GM12878 (cell line): ENCODE measurements at regions not wholly inside any gene's neighbourhood (a gene's known extent, or its start where the extent isn't known, plus 50 kb on each side); places are given as distances from the start of the nearest gene placed in this dataset.

Experiments used
- ATAC-seq: fragments of 200-7000 bp; cut with Tn5 transposase; 3 replicates; pipeline ENCODE4 v1.9.1; 2020; ENCODE audit warnings: mild to moderate bottlenecking, moderate library complexity
- BruUV-seq: library from RNA; stranded (reverse); fragments of 400-500 nt; replicated peaks from 2 replicates; lab custom pipeline; 2021; lab: Mats Ljungman, UMichigan
- CTCF ChIA-PET: fragments of 300-600 bp; sonication (Branson Sonifier 250); formaldehyde crosslinking; extraction: SDS; loops from one replicate; lab custom pipeline; 2021; ENCODE audit warnings: inconsistent platforms; lab: Yijun Ruan, JAX
- POLR2A ChIA-PET: fragments of 350-600 bp; formaldehyde crosslinking; extraction: SDS; loops from one replicate; lab custom pipeline; 2021; ENCODE audit warnings: inconsistent platforms; lab: Charles Lee
- RAD21 ChIA-PET: fragments of 300-600 bp; sonication (Branson Sonifier 250); formaldehyde crosslinking; loops from one replicate; lab custom pipeline; 2023; ENCODE audit warnings: antibody characterized with exemption; ENCODE audit not compliant: unreplicated experiment; lab: Charles Lee
- SMC1A ChIA-PET: fragments of 300-600 bp; sonication (Branson Sonifier 250); formaldehyde crosslinking; loops from one replicate; lab custom pipeline; 2023; ENCODE audit not compliant: unreplicated experiment, uncharacterized antibody; lab: Charles Lee
- DNase-seq: peaks from one replicate; pipeline ENCODE4 v3.0.0-alpha.2; 2011; ENCODE audit warnings: low read depth, low spot score
- FAIRE-seq: peaks from 3 replicates; lab custom pipeline; 2011; peaks lifted over from hg19 to GRCh38; lab: Jason Lieb, UNC
- H2AFZ ChIP-seq: 2 replicates; pipeline ENCODE4 v1.6.0; 2011; ENCODE audit warnings: low read depth, low read length, control low read depth; ENCODE audit not compliant: control insufficient read depth
- H3K27ac ChIP-seq: 2 replicates; pipeline ENCODE4 v1.5.1; 2011; ENCODE audit warnings: control low read depth; ENCODE audit not compliant: control insufficient read depth, insufficient read depth
- H3K27me3 ChIP-seq, 2 experiments: replicated peaks in 1 of 2; 2 replicates each; pipeline versions ENCODE4 v1.6.0 to v1.6.1; 2011; ENCODE audit warnings: low read length in 1 of 2; ENCODE audit not compliant: control insufficient read depth in 2 of 2, insufficient read depth in 2 of 2
- H3K36me3 ChIP-seq, 2 experiments: 2 replicates each; pipeline ENCODE4 v1.5.1; 2011; ENCODE audit warnings: low read length in 1 of 2; ENCODE audit not compliant: control insufficient read depth in 2 of 2, insufficient read depth in 2 of 2
- H3K4me1 ChIP-seq: 2 replicates; pipeline ENCODE4 v1.6.1; 2011; ENCODE audit warnings: mild to moderate bottlenecking, low read length, moderate library complexity, mixed read lengths; ENCODE audit not compliant: control insufficient read depth, insufficient read depth
- H3K4me2 ChIP-seq: 2 replicates; pipeline ENCODE4 v1.6.0; 2011; ENCODE audit warnings: control low read depth; ENCODE audit not compliant: control insufficient read depth, insufficient read depth
- H3K4me3 ChIP-seq: fragments of 200-600 bp; sonication (generic); 2 replicates; pipeline ENCODE4 v1.5.1; 2016
- H3K79me2 ChIP-seq: 2 replicates; pipeline ENCODE4 v1.6.0; 2011; ENCODE audit warnings: low read length; ENCODE audit not compliant: control insufficient read depth, insufficient read depth
- H3K9ac ChIP-seq: 2 replicates; pipeline ENCODE4 v1.8.0; 2011; ENCODE audit warnings: low read length, control low read depth, mixed read lengths; ENCODE audit not compliant: control insufficient read depth, insufficient read depth
- H3K9me3 ChIP-seq: replicated peaks from 3 replicates; pipeline ENCODE4 v1.5.1; 2011; ENCODE audit warnings: mild to moderate bottlenecking, low read length; ENCODE audit not compliant: control insufficient read depth, insufficient read depth
- H4K20me1 ChIP-seq: 2 replicates; pipeline ENCODE4 v1.6.0; 2011; ENCODE audit not compliant: control insufficient read depth, insufficient read depth
- BCL11A ChIP-seq: IDR thresholded peaks from 2 replicates; pipeline ENCODE4 v1.6.1; 2011; ENCODE audit warnings: low read depth, low read length
- RELA ChIP-seq: fragments of 450-650 bp; IDR thresholded peaks from 2 replicates; pipeline ENCODE4 v1.8.0; 2014; ENCODE audit warnings: borderline replicate concordance; ENCODE audit not compliant: partially characterized antibody
- YY1 ChIP-seq: IDR thresholded peaks from 2 replicates; pipeline ENCODE4 v1.6.1; 2011; ENCODE audit warnings: low read depth, mild to moderate bottlenecking, low read length
- ZNF24 ChIP-seq: fragments of 450-650 bp; IDR thresholded peaks from 2 replicates; pipeline ENCODE4 v1.6.1; 2017; ENCODE audit warnings: antibody characterized with exemption, mild to moderate bottlenecking
- ZSCAN29 ChIP-seq: fragments of 450-650 bp; IDR thresholded peaks from 2 replicates; pipeline ENCODE4 v1.6.1; 2017; ENCODE audit warnings: mild to moderate bottlenecking, moderate library complexity
- WGBS: methylation state at CpG from one replicate; pipeline ENCODE4 v1.1.6; 2016; ENCODE audit warnings: low lambda C conversion rate; ENCODE audit not compliant: insufficient replicate concordance, insufficient coverage; ENCODE audit errors: missing lambda C conversion rate; 5-methylcytosine and 5-hydroxymethylcytosine counted together
- in situ Hi-C: fragments of 300-500 bp; cut with MboI; formaldehyde crosslinking; loops from 9 replicates; pipeline ENCODE4 v1.14.3; 2018; ENCODE audit warnings: mixed read lengths
- intact Hi-C: fragments of 100-400 bp; cut with micrococcal nuclease; formaldehyde crosslinking; loops from one replicate; pipeline ENCODE4 v1.14.2; 2022; ENCODE audit not compliant: unreplicated experiment
- TF ChIP-seq, protein P1 (sequence below): fragments of 450-650 bp; conservative IDR thresholded peaks from 2 replicates; pipeline ENCODE4 v1.6.1; 2017; ENCODE audit warnings: mild to moderate bottlenecking, moderate library complexity
- TF ChIP-seq, protein P2 (sequence below): fragments of 450-650 bp; IDR thresholded peaks from 2 replicates; pipeline ENCODE4 v1.6.1; 2016; ENCODE audit warnings: mild to moderate bottlenecking, moderate library complexity, borderline replicate concordance
- TF ChIP-seq, protein P3 (sequence below): IDR thresholded peaks from 2 replicates; pipeline ENCODE4 v1.6.1; 2012; ENCODE audit warnings: low read depth, low read length, improper control_type of control experiment
- TF ChIP-seq, protein P4 (sequence below): IDR thresholded peaks from 2 replicates; pipeline ENCODE4 v1.6.1; 2012; ENCODE audit warnings: improper control_type of control experiment, low read depth, low read length; ENCODE audit not compliant: insufficient replicate concordance
- TF ChIP-seq, protein P5 (sequence below): fragments of 150-350 bp; IDR thresholded peaks from 2 replicates; pipeline ENCODE4 v1.6.1; 2014; ENCODE audit warnings: mild to moderate bottlenecking, low read depth, low read length

DNA sequence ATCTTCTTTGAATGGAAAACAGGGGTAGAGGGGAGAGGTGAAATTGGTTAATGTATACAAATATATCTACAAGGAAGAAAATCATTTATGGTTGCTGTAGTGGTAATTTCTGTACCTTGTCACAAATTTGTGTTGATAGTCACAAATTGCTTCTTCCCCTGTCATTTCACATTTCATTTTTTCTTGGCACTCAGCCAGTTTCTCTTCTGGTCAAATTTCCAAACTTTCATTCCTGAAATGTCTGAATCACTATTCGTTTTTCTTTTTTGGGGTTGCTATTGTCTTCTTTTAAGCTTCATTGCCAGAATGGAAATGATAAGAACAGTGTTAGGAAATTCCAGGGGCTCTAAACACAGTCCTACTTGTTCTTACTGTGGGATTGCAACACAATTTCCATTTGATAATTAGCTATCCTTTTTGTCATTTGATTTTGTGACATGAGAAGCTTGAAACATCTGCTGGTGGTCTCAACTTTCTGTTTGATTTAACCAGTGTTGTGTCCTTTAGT, 136.0 kb upstream of the GCFC2 start:
- in situ Hi-C loops, result no loop called here

More for the DNA sequence above, 136.0 kb upstream of the GCFC2 start:
- ChIA-PET CTCF (no interaction called here), RAD21 (no interaction called here), POLR2A (no interaction called here), SMC1A (no interaction called here)
- Histone ChIP-seq H3K79me2 (no peaks in the 10 kb centered on the region), H3K4me1 (no peaks in the 10 kb centered on the region), H3K9me3 (no peaks in the 10 kb centered on the region), H3K27me3 (no peaks in the 10 kb centered on the region), H3K4me3 (no peak overlapping the region), H3K4me2 (no peak overlapping the region), H3K9ac (no peak overlapping the region), H3K27ac (no peak overlapping the region), H3K36me3 (no peaks in the 10 kb centered on the region), H4K20me1 (no peaks in the 10 kb centered on the region), H2AFZ (no peak overlapping the region)
- BruUV-seq, result no TSS peak
- ATAC-seq (no peak), DNase-seq (no peak), FAIRE-seq (no peak)
- WGBS, result 0% methylated on average over 1 of the region's 1 CpG
- intact Hi-C loops, result no loop called here
- TF ChIP-seq, protein P1, sequence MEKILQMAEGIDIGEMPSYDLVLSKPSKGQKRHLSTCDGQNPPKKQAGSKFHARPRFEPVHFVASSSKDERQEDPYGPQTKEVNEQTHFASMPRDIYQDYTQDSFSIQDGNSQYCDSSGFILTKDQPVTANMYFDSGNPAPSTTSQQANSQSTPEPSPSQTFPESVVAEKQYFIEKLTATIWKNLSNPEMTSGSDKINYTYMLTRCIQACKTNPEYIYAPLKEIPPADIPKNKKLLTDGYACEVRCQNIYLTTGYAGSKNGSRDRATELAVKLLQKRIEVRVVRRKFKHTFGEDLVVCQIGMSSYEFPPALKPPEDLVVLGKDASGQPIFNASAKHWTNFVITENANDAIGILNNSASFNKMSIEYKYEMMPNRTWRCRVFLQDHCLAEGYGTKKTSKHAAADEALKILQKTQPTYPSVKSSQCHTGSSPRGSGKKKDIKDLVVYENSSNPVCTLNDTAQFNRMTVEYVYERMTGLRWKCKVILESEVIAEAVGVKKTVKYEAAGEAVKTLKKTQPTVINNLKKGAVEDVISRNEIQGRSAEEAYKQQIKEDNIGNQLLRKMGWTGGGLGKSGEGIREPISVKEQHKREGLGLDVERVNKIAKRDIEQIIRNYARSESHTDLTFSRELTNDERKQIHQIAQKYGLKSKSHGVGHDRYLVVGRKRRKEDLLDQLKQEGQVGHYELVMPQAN, result no peak
- TF ChIP-seq, protein P2, sequence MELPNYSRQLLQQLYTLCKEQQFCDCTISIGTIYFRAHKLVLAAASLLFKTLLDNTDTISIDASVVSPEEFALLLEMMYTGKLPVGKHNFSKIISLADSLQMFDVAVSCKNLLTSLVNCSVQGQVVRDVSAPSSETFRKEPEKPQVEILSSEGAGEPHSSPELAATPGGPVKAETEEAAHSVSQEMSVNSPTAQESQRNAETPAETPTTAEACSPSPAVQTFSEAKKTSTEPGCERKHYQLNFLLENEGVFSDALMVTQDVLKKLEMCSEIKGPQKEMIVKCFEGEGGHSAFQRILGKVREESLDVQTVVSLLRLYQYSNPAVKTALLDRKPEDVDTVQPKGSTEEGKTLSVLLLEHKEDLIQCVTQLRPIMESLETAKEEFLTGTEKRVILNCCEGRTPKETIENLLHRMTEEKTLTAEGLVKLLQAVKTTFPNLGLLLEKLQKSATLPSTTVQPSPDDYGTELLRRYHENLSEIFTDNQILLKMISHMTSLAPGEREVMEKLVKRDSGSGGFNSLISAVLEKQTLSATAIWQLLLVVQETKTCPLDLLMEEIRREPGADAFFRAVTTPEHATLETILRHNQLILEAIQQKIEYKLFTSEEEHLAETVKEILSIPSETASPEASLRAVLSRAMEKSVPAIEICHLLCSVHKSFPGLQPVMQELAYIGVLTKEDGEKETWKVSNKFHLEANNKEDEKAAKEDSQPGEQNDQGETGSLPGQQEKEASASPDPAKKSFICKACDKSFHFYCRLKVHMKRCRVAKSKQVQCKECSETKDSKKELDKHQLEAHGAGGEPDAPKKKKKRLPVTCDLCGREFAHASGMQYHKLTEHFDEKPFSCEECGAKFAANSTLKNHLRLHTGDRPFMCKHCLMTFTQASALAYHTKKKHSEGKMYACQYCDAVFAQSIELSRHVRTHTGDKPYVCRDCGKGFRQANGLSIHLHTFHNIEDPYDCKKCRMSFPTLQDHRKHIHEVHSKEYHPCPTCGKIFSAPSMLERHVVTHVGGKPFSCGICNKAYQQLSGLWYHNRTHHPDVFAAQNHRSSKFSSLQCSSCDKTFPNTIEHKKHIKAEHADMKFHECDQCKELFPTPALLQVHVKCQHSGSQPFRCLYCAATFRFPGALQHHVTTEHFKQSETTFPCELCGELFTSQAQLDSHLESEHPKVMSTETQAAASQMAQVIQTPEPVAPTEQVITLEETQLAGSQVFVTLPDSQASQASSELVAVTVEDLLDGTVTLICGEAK, result no peak
- TF ChIP-seq YY1 (no peak), ZNF24 (no peak), RELA (no peak), ZSCAN29 (no peak), BCL11A (no peak)
- TF ChIP-seq, protein P3, sequence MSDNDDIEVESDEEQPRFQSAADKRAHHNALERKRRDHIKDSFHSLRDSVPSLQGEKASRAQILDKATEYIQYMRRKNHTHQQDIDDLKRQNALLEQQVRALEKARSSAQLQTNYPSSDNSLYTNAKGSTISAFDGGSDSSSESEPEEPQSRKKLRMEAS, result no peak
- TF ChIP-seq, protein P4, sequence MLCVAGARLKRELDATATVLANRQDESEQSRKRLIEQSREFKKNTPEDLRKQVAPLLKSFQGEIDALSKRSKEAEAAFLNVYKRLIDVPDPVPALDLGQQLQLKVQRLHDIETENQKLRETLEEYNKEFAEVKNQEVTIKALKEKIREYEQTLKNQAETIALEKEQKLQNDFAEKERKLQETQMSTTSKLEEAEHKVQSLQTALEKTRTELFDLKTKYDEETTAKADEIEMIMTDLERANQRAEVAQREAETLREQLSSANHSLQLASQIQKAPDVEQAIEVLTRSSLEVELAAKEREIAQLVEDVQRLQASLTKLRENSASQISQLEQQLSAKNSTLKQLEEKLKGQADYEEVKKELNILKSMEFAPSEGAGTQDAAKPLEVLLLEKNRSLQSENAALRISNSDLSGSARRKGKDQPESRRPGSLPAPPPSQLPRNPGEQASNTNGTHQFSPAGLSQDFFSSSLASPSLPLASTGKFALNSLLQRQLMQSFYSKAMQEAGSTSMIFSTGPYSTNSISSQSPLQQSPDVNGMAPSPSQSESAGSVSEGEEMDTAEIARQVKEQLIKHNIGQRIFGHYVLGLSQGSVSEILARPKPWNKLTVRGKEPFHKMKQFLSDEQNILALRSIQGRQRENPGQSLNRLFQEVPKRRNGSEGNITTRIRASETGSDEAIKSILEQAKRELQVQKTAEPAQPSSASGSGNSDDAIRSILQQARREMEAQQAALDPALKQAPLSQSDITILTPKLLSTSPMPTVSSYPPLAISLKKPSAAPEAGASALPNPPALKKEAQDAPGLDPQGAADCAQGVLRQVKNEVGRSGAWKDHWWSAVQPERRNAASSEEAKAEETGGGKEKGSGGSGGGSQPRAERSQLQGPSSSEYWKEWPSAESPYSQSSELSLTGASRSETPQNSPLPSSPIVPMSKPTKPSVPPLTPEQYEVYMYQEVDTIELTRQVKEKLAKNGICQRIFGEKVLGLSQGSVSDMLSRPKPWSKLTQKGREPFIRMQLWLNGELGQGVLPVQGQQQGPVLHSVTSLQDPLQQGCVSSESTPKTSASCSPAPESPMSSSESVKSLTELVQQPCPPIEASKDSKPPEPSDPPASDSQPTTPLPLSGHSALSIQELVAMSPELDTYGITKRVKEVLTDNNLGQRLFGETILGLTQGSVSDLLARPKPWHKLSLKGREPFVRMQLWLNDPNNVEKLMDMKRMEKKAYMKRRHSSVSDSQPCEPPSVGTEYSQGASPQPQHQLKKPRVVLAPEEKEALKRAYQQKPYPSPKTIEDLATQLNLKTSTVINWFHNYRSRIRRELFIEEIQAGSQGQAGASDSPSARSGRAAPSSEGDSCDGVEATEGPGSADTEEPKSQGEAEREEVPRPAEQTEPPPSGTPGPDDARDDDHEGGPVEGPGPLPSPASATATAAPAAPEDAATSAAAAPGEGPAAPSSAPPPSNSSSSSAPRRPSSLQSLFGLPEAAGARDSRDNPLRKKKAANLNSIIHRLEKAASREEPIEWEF, result no peak
- TF ChIP-seq, protein P5, sequence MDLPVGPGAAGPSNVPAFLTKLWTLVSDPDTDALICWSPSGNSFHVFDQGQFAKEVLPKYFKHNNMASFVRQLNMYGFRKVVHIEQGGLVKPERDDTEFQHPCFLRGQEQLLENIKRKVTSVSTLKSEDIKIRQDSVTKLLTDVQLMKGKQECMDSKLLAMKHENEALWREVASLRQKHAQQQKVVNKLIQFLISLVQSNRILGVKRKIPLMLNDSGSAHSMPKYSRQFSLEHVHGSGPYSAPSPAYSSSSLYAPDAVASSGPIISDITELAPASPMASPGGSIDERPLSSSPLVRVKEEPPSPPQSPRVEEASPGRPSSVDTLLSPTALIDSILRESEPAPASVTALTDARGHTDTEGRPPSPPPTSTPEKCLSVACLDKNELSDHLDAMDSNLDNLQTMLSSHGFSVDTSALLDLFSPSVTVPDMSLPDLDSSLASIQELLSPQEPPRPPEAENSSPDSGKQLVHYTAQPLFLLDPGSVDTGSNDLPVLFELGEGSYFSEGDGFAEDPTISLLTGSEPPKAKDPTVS, result no peak
